Gastrocnemius medialis (tissue), 4 donors: ENCODE measurements at regions not wholly inside any gene's neighbourhood (a gene's known extent, or its start where the extent isn't known, plus 50 kb on each side); places are given as distances from the start of the nearest gene placed in this dataset.
"Not testable (repeated sequence)": the region's sequence is repeated elsewhere in the genome, so short reads cannot be mapped to it uniquely, and the experiment has no call there.

ENCODE experiments used
- CTCF ChIP-seq, 5 experiments: fragments of 450-650 bp in 3 of 5; fragments of 200-600 bp in 2 of 5; sonication (generic) in 2 of 5; IDR thresholded peaks in 4 of 5; conservative IDR thresholded peaks in 1 of 5; 1 replicate in 4 of 5; 2 replicates in 1 of 5; pipeline ENCODE4 v1.5.1; 2016 to 2019; ENCODE audit warnings: antibody characterized with exemption in 5 of 5, mild to moderate bottlenecking in 3 of 5, moderate library complexity in 3 of 5
- POLR2A ChIP-seq, 2 donors: fragments of 450-650 bp; IDR thresholded peaks; one replicate each; pipeline ENCODE4 v1.6.1; 2017; ENCODE audit warnings: antibody characterized with exemption in 2 of 2, mild to moderate bottlenecking in 2 of 2, moderate library complexity in 2 of 2

- TF ChIP-seq CTCF (IDR thresholded peaks at IDR 0.05 in 4 of 5, conservative IDR thresholded peaks at IDR 0.05 in 1 of 5); POLR2A (IDR thresholded peaks at IDR 0.05): not testable (repeated sequence)
These were observed 458.2 kb upstream of the GRM7 start for GRCh38 chr3:6402666-6403065.
